Stimulated activated CD4-positive, alpha-beta T cell treated with anti-CD3 and anti-CD28 coated beads, Interleukin-12 subunit alpha, Interleukin-12 subunit beta, amount 100 ng/mL, for 24 hours (primary cell): ENCODE measurements at regions not wholly inside any gene's neighbourhood (a gene's known extent, or its start where the extent isn't known, plus 50 kb on each side); places are given as distances from the start of the nearest gene placed in this dataset.

Experiments
- DNase-seq, 2 experiments: peaks; one replicate each; pipeline ENCODE4 v3.0.0-alpha.2; 2020; ENCODE audit warnings: low read depth in 2 of 2

GRCh38 chr2:134167015-134167414 is 86.9 kb upstream of the MGAT5 start:
- DNase-seq: no peak

DNA sequence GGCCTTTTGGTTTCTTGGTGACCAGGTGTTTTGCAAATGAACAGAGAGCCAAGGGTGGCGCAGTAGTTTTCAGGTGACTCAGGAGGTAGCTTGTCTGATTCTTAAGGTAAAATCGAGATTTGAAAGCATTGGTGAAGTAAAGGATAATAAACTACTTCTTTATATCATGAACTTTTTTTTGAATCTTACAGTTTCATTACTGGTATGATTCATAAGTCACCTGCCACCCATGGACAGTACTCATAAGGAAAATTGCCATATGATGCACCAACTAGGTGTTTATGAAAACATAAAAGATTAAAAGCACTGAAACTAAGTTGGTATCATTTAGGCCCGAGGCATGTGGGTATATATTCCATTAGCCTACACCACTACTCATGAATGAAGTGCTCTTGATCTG is 84.1 kb upstream of the MGAT5 start:
- no peak for DNase-seq

- DNase-seq: no peak
Measured at GRCh38 chr2:134170294-134170693, 83.6 kb upstream of the MGAT5 start.

DNA sequence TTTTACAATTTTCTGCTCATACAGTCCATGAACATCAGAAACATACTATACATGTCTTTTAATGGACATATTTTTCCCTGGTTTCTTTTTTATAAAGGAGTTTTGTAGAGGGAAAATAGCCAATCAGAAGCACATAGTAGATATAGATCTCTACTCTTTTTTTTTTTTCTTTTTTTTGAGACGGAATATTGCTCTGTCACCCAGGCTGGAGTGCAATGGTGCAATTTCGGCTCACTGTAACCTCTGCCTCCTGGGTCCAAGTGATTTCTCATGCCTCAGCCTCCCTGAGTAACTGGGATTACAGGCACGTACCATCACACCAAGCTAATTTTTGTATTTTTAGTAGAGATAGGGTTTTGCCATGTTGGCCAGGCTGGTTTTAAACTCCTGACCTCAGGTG is 83.2 kb upstream of the MGAT5 start:
- DNase-seq: no peak

DNA sequence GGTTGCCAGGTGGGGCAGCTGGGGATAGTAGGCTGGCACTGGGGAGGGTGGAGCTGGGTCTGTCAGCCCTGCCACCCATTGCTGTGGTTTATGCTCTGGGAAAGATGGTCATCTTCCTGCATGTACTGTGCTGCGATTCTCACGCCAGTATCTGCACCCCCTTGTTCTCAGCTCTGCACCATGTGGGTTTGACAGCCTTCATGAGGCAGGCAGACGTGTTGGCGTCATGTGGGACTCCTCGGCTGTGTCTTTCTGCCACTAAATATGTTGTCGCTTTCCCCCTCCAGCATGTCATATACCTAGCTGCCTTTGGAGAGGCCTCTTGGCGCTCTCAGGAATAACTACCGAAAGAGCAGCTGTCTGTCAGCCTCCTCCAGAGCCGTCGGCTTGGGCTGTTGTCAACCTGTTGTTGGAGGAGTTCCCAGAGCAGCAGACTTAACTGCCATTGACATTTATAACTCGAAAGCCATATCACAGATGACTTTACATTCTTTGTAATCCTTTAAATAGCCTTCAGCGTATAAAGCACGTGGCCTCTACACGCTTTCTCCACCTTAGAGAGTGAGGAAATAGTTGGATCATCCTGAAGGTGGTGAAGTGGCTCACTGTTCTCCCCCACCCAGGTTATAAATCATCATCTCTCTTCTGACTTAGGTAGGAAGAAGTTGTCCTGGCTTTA is 80.4 kb upstream of the MGAT5 start:
- no peak for DNase-seq

DNA sequence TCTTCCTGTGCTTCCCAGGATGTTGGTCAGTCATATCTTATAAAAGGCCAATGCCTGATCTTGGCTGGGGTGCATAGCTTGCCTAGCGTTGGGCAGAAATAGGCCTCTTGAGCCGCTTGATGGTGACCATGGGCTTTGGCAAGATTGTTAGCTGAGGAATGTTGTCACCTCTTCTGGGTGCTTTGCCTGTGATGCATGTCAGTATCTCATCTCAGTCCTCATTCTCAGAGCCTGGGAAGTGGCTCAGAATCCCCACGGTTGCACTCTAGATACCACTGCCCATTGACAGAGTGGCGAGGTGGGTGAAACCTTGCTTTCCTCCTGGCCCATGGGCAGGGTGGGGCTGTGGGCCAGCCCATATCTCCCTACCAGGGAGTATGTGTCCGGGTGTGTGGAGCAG is 79.2 kb upstream of the MGAT5 start:
- DNase-seq: no peak

GRCh38 chr2:134175834-134176233 is 78.0 kb upstream of the MGAT5 start:
- no peak for DNase-seq

DNA sequence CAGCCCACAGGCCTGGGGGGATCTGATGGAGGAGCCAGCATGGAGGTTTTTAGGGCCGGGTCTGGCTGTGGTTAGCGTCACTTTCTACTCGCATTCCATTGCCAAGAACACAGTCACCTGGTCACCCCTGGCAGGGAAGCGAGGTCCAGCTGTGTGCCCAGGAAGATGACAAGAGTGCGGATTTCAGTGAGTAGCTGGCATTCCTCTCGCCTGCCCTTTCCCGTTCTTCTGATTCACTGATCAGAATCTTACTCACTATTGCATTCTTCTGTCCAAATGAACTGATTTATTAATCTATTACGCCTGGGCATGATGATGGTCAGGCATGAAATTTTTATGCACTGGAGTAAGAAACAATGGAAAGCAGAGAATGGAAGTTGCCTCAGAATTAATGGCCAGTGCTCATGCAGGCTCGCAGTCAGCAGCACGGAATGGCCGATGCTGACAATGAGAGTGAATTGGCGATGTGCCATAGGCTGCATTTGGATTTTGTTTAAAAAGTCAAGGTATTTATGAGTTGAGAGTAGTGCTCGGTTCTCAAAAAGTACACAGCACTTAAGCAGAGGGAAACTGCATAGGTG is 76.4 kb upstream of the MGAT5 start:
- DNase-seq: no peak

DNA sequence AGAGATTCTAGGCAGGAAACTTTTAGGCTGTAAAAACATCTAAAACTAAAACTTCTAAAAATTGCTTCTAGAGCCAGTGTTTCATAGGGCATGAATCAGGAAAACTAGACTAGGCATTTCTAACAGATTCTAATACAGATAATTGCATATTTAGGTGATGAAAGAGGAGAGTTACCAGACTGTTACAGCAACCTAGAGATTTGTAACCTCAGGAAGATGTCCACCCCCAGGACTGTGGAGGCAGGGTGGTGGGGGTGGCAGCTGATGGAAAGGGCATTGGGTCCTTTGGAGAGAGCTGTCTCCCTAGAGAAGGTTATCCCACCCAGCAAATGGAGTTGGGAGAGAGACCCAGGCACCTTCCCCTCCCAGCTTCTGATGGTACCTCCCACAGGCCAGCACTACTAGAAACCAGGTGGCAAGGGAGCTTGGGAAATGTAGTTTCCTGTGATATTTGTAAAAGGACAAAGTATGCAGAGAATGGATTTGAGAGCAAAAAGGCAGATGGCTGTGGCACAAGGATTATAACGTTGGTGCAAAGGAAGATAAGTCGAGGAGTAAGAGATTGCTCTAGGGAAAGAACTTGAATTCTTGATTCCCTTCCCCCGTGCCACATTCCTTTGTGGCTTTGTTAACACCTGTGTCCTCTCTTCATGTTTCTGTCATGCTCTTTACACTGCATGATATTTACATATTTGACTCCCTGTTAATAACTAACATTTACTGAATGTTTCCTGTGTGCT is 75.6 kb upstream of the MGAT5 start:
- DNase-seq: no peak

DNA sequence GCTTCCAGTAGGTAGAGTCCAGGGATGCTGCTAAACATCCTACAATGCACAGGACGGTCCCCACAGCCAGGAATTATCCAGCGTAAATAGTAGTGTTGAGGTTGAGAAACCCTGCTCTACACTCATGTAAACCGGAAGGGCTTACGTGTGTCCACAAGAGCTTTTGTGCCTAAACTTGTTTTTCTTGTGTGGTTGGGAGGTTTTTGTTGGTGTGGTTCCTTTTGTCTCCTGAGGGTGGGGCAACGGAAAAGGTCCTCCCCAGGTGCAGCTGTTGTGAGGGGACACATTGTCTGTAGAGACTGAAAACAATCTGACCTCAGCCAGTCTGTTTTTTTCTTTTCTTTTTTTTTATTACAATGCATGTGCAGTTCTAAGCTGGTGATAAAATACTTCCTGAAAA is 72.7 kb upstream of the MGAT5 start:
- DNase-seq: no peak

DNA sequence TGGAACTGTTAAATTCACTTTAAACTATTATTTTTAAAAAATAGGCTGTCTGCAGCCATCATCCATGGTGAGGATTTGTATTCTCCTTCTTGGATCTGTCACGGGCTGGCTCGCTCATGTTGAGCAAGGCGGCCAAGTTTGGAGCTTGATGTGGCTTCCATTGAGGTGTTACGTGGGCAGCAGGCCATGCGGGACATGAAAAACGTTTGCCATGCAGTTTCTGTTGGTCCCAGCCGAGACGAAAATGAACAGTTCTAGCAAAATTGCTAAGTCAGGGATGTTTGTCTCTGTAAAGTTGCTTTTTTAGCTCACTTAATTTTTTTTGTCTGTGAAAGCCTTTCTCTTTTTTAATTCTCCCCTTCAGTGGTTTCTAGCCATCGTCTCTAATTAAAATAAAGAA is 70.2 kb upstream of the MGAT5 start:
- no peak for DNase-seq

DNA sequence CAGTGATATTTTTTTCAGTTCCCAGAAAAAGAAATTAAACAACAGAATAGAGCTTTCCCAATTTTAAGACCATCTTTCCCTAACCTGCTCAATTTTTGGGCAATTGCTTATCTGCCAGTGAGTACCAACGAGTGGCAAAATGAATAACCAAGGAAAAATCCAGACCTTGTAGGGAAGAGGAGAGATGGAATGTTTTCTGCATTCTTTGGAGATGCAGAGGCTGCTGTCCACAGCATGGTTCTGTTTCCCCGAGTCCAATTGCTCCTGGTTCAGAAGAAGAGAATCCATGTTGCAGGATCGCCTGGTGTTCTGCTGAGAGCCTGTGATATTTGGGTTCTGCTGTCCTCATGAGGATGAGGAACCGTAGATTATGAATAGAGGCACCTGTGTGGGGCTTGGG is 68.2 kb upstream of the MGAT5 start:
- no peak for DNase-seq

DNA sequence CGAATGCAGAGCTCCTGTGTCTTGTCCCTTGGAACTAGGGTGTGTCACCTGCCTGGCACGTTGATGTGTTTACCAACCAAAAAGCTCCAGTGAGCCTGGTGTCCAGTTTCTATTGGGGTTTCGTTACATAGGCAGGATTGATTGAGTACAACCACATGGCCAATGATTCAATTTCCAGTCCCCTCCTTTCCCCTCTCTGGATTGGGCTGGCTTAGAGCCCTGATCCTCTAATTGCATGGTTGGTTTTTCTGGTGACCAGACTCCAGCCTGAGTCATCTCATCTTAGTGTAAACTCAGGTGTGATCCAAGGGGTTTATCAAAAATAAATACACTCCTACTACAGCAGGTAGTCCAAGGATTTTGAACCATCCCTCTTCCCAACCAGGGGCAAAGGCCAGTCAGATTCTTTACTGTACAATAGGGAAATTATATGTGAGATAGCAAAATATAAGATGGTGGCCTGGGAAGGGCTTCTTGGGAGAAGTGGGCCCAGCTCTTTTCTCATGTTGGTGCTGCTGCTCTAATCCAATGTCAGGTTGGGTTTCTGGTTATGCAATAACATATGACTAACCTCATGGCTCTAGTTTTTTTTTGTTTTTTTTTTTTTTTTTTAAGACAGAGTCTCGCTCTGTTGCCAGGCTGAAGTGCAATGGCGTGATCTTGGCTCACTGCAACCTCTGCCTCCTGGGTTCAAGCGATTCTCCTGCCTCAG is 64.7 kb upstream of the MGAT5 start:
- DNase-seq: no peak

GRCh38 chr2:134190062-134190806 is 63.6 kb upstream of the MGAT5 start:
- no peak for DNase-seq

GRCh38 chr2:134190807-134191203 is 63.1 kb upstream of the MGAT5 start:
- no peak for DNase-seq

- DNase-seq: no peak
Measured at GRCh38 chr2:134191835-134192234, 62.0 kb upstream of the MGAT5 start.

- no peak for DNase-seq
Measured at GRCh38 chr2:134193006-134193405, 60.9 kb upstream of the MGAT5 start.

GRCh38 chr2:134194519-134194918 is 59.4 kb upstream of the MGAT5 start:
- DNase-seq: no peak

- no peak for DNase-seq
Measured at GRCh38 chr2:134195341-134195740, 58.5 kb upstream of the MGAT5 start.

DNA sequence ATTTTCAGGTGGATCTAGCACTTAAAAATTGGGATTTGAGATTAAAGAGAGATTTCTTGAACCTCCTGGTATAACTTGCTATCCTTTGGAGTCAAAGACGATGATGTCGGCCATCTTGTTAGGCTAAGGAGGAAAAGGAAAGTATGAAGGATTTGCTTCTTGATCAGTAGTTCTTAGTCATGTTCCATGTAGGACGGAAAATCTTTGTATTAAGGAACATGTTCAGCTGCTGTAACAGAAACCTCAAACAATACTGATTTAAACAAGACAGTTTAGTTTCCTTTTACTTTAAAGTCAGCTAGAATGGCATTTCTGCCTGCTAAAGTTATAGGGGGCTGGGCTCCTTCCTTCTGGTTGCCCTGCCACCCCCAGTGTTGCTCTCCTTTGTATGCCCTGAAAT is 56.4 kb upstream of the MGAT5 start:
- DNase-seq: no peak

GRCh38 chr2:134198006-134198634 is 55.8 kb upstream of the MGAT5 start:
- no peak for DNase-seq
